MCF 10A (cell line): ENCODE measurements at regions not wholly inside any gene's neighbourhood (a gene's known extent, or its start where the extent isn't known, plus 50 kb on each side); places are given as distances from the start of the nearest gene placed in this dataset.

Source experiments
- BruUV-seq: library from RNA; stranded (reverse); fragments of 400-500 nt; replicated peaks from 2 replicates; lab custom pipeline; 2021; lab: Mats Ljungman, UMichigan
- CTCF ChIA-PET: fragments of 300-600 bp; sonication (Branson Sonifier 250); formaldehyde crosslinking; extraction: SDS; loops from one replicate; lab custom pipeline; 2021; ENCODE audit warnings: antibody characterized with exemption, inconsistent platforms; lab: Yijun Ruan, JAX
- POLR2A ChIA-PET: fragments of 300-600, 350-650 bp; sonication (Branson Sonifier 250); formaldehyde crosslinking; extraction: SDS; loops from one replicate; lab custom pipeline; 2020; ENCODE audit warnings: antibody characterized with exemption, inconsistent platforms; lab: Yijun Ruan, JAX
- DNase-seq: peaks from one replicate; pipeline ENCODE4 v3.0.0-alpha.2; 2018; ENCODE audit not compliant: unreplicated experiment
- H3K27ac Mint-ChIP-seq: one replicate; pipeline ENCODE4 v1.8.0; 2022; ENCODE audit warnings: mild to moderate bottlenecking, low read depth, mixed read lengths; ENCODE audit not compliant: unreplicated experiment
- H3K27me3 Mint-ChIP-seq: one replicate; pipeline ENCODE4 v1.8.0; 2022; ENCODE audit warnings: mixed read lengths; ENCODE audit not compliant: insufficient read depth, unreplicated experiment
- H3K36me3 Mint-ChIP-seq: one replicate; pipeline ENCODE4 v1.8.0; 2022; ENCODE audit warnings: mild to moderate bottlenecking, moderate library complexity, mixed read lengths; ENCODE audit not compliant: insufficient read depth, unreplicated experiment
- H3K4me1 Mint-ChIP-seq: one replicate; pipeline ENCODE4 v1.8.0; 2022; ENCODE audit warnings: mixed read lengths; ENCODE audit not compliant: insufficient read depth, unreplicated experiment
- H3K4me3 Mint-ChIP-seq: one replicate; pipeline ENCODE4 v1.8.0; 2022; ENCODE audit warnings: mild to moderate bottlenecking, moderate library complexity, mixed read lengths; ENCODE audit not compliant: unreplicated experiment
- H3K9me3 Mint-ChIP-seq: one replicate; pipeline ENCODE4 v1.8.0; 2022; ENCODE audit warnings: mixed read lengths; ENCODE audit not compliant: unreplicated experiment
- CTCF ChIP-seq: fragments of 200-600 bp; IDR thresholded peaks from one replicate; pipeline ENCODE4 v1.8.0; 2022; ENCODE audit warnings: antibody characterized with exemption, mild to moderate bottlenecking; ENCODE audit not compliant: unreplicated experiment
- intact Hi-C: fragments of 100-400 bp; cut with micrococcal nuclease; formaldehyde crosslinking; loops from 2 replicates; pipeline ENCODE4 v1.14.1; 2022

- no peaks in the 10 kb centered on the region for H3K4me1 Mint-ChIP-seq
- no peak overlapping the region for H3K27ac Mint-ChIP-seq
- no peak overlapping the region for H3K4me3 Mint-ChIP-seq
- DNase-seq: no peak
- TF ChIP-seq CTCF: no peak
- no peaks in the 10 kb centered on the region for H3K27me3 Mint-ChIP-seq
- intact Hi-C loops: no loop called here
- CTCF ChIA-PET: interaction anchor here (0.7 kb wide), 1 partner anchor 243 kb away, joined by 3 read pairs; no protein-coding TSS in a partner anchor
- BruUV-seq: no TSS peak
- H3K9me3 Mint-ChIP-seq: peaks cover 16% of the 10 kb centered on the region
- no peaks in the 10 kb centered on the region for H3K36me3 Mint-ChIP-seq
- POLR2A ChIA-PET: interaction anchor here (0.7 kb wide), 1 partner anchor 1438 kb away, joined by 3 read pairs; no protein-coding TSS in a partner anchor
Measured at GRCh38 chr9:30075022-30075421, 2309.4 kb upstream of the ACO1 start.

- TF ChIP-seq CTCF: no peak
- ChIA-PET POLR2A (interaction anchor here (0.6 to 0.7 kb wide), 2 partner anchors 167 to 1437 kb away, joined by 3 read pairs; no protein-coding TSS in a partner anchor), CTCF (interaction anchor here (0.6 kb wide), 1 partner anchor 844 kb away, joined by 3 read pairs; no protein-coding TSS in a partner anchor)
- no peak overlapping the region for H3K4me3 Mint-ChIP-seq
- DNase-seq: peak; percentile 60
- intact Hi-C loops: no loop called here
- no peak overlapping the region for H3K27ac Mint-ChIP-seq
- no peaks in the 10 kb centered on the region for H3K27me3 Mint-ChIP-seq
- H3K9me3 Mint-ChIP-seq: peaks cover 16% of the 10 kb centered on the region
- H3K4me1 Mint-ChIP-seq: no peaks in the 10 kb centered on the region
- H3K36me3 Mint-ChIP-seq: no peaks in the 10 kb centered on the region
- no TSS peak for BruUV-seq
Measured at GRCh38 chr9:30075451-30076199, 2308.8 kb upstream of the ACO1 start.

- no peaks in the 10 kb centered on the region for H3K4me1 Mint-ChIP-seq
- no peak for TF ChIP-seq CTCF
- ChIA-PET CTCF (interaction anchor here (0.6 to 1.3 kb wide), 2 partner anchors 19 to 824 kb away, joined by 3 to 4 read pairs; no protein-coding TSS in a partner anchor), POLR2A (no interaction called here)
- no TSS peak for BruUV-seq
- no peak overlapping the region for H3K27ac Mint-ChIP-seq
- no peak for DNase-seq
- intact Hi-C loops: no loop called here
- no peaks in the 10 kb centered on the region for H3K27me3 Mint-ChIP-seq
- H3K9me3 Mint-ChIP-seq: peaks cover 16% of the 10 kb centered on the region
- no peak overlapping the region for H3K4me3 Mint-ChIP-seq
- H3K36me3 Mint-ChIP-seq: no peaks in the 10 kb centered on the region
Measured at GRCh38 chr9:30078195-30078594, 2306.2 kb upstream of the ACO1 start.

- Mint-ChIP-seq H3K4me1 (no peaks in the 10 kb centered on the region), H3K27me3 (no peaks in the 10 kb centered on the region), H3K9me3 (no peaks in the 10 kb centered on the region), H3K27ac (no peak overlapping the region), H3K4me3 (no peak overlapping the region), H3K36me3 (no peaks in the 10 kb centered on the region)
- DNase-seq: no peak
- BruUV-seq: no TSS peak
- no peak for TF ChIP-seq CTCF
- POLR2A ChIA-PET: no interaction called here
- CTCF ChIA-PET: no interaction called here
- intact Hi-C loops: no loop called here
Measured at GRCh38 chr9:30089428-30089827, 2295.0 kb upstream of the ACO1 start.
